HG03159 (cell line): ENCODE measurements at regions not wholly inside any gene's neighbourhood (a gene's known extent, or its start where the extent isn't known, plus 50 kb on each side); places are given as distances from the start of the nearest gene placed in this dataset.
"Not testable (repeated sequence)": the region's sequence is repeated elsewhere in the genome, so short reads cannot be mapped to it uniquely, and the experiment has no call there.

Experiments
- ATAC-seq: cut with Tn5 transposase; IDR thresholded peaks from one replicate; pipeline ENCODE4 v1.9.1; 2021; ENCODE audit warnings: mild to moderate bottlenecking, moderate library complexity; ENCODE audit not compliant: unreplicated experiment

DNA sequence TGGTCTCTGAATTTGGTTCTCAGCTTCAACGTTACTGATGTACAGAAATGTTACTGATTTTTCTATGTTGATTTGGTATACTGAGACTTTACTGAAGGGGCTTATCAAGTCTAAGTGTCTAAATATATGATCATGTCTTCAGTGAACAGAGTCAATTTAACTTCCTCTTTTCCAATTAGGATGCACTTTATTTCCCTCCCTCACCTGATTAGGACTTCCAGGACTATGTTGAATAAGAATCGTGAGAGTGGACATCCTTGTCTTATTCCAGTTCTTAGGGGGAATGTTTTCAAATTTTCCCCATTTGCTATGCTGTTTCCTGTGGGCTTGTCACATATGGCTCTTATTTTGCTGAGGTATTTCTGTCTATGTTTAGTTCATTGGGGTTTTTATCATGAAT lies 349.5 kb downstream of the PRR16 start:
- ATAC-seq: no peak

DNA sequence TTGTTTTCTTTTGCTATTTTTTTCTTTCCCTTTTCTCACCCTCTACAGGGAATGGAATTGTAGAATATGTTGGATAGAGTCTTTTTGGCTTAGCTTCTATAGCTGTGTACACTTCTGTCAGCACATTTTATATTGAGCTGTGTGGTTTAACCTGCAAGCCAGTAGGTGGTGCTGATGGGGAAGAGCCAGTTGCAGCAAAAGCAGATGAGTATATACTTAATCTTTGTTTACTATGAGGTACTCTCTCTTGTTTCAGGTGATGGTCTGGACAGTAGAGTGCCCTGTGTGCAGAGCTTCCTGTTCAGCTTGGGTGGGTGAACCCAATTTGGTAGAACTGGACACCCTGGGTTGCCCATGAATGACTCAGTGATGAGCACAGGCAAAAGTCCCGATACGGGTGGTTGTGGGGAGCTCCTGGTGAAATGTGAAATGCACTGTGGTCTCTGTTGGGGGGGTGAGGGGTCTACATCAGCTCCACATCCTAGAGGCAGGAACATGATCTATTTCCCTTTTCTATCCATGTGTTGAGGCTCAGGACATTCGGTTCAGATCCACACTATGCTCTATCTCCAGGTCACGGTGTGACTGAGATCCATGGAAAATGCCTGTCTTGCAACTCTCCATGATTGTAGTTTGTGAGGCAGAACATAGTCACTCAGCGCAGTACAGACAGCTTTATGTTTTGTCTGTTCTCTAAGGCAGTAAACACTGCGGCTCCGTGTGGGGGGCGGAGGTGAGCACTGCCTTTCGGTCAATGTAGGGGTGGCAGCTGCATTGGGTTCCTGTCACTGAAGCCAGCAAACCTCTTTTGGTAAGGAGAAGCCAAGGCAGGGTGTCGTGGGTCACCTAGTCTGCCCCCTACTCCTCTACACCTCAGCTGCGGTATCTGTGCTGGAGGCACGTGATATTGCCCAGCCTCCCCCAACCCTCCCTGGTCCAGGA lies 353.2 kb downstream of the PRR16 start:
- no peak for ATAC-seq

DNA sequence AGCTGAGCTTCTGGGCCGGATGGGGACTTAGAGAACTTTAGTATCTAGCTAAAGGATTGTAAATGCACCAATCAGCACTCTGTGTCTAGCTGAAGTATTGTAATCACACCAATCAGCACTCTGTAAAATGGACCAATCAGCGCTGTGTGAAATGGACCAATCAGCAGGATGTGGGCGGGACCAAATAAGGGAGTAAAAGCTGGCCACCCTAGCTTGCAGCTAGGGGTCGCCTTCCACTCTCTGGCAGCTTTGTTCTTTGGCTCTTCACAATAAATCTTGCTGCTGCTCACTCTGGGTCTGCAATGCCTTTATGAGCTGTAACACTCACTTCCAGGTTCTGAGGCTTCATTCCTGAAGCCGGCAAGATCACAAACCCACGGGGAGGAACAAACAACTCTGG lies 354.0 kb downstream of the PRR16 start:
- ATAC-seq: no peak

DNA sequence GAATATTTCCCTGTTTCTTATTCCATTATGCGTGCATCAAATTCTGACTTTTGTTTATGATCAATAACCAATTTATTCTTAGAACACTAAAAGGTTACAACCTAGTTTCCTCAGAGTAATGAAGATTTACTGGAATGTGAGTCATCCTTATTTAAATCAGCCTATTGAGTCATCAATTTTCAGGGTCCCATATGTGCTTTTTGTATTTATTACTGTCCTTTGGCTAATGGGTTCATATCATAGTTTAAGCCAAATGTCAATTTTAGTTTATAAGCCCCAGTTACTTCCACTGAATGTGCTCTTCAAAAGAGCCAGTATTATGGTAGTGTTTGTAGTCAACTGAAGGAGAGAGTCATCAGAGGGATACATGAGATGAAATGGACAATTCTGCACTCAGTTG lies 359.2 kb downstream of the PRR16 start:
- no peak for ATAC-seq

DNA sequence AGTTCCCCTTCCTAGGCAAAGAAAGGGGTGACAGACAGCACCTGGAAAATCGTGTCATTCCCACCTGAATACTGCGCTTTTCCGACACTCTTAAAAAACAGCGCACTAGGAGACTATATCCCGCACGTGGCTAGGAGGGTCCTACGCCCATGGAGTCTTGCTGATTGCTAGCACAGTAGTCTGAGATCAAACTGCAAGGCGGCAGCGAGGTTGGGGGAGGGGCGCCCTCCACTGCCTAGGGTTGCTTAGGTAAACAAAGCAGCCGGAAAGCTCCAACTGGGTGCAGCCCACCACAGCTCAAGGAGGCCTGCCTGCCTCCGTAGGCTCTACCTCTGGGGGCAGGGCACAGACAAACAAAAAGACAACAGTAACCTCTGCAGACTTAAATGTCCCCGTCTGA lies 367.5 kb downstream of the PRR16 start:
- not testable (repeated sequence) for ATAC-seq

DNA sequence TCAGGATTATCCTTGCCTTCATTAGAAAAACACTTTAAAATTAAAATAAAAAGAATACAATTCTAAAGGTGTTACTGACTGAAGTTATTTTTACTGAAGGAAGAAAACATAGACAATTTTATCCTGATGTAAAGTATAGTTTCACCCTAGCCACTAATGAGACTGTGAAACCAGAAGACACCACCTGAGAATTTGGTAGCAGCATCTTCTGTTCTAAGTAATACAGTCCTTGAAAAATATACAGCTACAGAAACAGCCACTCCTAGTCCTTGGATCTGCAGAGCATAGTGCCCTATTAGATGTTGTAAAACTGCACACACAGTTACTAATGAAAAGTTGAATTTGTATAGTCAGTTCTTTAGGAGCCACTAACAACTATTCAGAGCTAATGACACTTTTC lies 377.7 kb downstream of the PRR16 start:
- ATAC-seq: no peak

DNA sequence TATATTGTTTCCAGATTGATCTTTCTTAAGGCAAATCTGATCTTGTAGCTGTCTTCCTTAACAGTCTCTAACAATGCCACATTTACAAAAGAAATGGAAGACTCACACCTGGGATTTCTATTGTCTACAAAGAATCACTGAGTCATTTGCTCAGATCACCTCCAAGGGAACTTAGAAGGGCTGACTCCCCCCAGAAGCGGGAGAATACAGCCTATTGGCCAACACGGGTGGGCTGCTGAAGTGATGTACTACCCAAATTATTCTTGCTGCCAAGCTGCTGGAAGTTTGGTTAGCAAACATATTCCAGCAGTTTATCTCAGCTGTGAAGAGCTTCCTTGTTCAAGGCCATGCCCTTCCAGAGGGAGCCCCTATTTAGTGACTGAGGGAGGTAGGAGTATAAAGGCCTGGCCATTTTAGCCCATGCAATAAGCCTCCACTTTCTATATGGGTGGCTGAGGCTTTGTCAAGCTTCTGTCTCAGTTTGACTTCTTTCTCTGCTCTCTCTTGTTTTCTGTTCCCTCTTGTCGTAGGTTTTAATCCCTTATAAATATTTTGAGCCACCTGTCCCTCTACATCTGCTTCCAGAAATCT lies 379.4 kb downstream of the PRR16 start:
- ATAC-seq: no peak

DNA sequence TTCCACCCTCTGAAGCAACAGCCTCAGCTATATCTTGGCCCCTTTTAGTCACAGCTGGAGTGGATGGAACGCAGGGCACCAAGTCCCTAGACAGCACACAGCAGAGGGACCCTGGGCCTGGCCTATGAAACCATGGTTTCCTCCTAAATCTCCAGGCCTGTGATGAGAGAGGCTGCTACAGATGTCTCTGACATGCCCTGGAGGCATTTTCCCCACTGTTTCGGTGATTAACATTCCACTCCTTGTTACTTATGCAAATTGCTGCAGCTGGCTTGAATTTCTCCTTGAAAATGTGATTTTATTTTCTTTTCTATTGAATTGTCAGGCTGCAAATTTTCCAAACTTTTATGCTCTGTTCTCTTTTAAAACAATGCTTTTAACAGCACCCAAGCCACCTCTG lies 384.8 kb downstream of the PRR16 start:
- no peak for ATAC-seq

DNA sequence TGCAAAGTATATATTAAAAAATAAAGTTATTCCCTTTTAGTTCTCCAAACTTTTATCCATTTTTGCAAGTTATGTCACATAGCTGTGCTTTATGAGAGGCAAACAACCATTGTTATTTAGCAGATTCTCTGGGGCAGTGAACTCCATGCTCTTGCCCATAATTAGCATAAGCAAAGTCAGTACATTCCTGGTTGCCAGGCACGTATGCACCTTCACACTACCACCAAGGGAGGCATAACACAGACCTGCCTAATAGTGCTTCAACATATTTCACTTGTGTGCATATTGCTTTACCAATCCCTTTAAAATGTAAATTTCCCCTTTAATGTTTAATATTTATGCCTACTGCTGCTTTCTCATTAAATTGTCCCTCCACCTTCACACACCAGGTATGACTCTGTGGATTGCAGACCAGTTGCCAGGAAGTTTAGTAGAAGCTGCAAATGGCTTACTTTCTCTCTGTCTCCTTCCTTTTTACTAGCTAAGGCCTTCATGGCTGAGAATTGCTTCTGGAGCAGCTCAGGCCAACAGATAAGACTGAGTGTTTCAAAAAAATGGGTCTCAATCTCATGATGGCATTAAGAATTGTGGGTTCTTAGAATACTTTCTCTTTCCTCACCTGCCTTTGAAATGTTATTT lies 388.2 kb downstream of the PRR16 start:
- no peak for ATAC-seq

DNA sequence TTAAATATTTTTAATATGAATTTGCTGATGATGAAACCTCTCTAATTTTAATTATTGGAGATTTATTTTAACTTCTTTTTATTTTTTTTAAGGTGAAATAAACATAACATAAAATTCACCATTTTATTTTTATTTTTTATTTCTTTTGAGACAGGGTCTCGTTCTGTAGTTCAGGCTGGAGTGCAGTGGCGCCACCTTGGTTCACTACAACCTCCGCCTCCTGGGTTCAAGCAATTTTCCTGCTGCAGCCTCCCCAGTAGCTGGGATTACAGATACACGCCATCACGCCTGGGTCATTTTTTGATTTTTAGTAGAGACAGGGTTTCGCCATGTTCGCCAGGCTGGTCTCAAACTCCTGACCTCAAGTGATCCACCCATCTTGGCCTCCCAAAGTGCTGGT lies 402.9 kb downstream of the PRR16 start:
- no peak for ATAC-seq

DNA sequence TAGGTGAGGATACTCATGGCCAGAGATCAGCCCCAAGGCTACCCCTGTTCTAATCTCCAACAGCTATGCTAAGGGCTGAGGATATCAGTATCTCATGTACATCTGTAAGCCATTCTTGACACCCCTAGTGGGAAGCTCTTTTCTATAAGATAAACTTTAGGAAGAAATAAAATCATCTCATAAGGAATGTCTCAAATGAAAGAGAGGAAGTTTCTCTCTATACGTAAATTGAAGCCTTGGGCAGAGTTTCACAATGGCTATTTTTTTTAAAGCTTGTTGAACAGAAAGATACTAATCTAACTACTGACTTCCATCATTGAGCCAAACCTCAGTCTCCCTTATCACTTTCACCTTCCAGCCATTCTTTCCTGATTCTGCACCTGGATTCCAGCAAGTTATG lies 405.7 kb downstream of the PRR16 start:
- ATAC-seq: no peak

DNA sequence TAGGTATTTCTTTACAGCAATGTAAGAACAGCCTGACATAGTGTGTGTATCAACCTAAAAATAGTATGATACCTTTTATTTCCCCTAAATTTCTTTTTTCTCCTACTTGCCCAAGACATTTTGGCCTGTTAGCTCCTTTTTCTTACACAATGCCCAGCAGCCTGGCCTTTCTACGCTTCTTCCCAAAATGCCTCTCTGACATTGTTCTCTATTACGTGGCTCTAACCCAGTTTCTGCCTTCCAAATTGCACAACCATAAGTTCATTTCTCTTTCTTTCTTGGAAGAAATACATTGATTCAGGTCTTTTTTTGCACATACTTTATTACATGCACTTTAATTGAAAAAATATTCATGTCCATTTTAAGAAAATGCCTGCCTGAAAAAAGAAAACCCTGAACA lies 408.2 kb downstream of the PRR16 start:
- no peak for ATAC-seq

DNA sequence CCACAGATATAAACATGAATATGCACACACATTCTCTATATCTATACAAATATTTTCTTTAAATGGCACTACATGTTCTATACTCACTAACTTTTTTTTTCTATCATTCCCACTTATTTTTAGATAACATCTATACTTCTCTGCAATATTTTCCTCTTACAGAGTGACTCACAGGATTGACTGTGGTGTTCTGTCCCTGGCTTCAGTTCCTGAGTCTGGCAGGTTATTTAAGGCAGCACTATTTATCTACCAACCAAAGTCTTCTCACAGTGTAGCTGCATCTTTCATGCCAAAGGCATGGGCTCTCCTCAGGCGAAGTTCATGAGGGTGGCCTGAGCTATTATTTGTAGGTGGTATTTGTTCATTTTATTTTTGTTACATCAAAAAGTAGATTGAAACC lies 409.0 kb downstream of the PRR16 start:
- ATAC-seq: no peak

DNA sequence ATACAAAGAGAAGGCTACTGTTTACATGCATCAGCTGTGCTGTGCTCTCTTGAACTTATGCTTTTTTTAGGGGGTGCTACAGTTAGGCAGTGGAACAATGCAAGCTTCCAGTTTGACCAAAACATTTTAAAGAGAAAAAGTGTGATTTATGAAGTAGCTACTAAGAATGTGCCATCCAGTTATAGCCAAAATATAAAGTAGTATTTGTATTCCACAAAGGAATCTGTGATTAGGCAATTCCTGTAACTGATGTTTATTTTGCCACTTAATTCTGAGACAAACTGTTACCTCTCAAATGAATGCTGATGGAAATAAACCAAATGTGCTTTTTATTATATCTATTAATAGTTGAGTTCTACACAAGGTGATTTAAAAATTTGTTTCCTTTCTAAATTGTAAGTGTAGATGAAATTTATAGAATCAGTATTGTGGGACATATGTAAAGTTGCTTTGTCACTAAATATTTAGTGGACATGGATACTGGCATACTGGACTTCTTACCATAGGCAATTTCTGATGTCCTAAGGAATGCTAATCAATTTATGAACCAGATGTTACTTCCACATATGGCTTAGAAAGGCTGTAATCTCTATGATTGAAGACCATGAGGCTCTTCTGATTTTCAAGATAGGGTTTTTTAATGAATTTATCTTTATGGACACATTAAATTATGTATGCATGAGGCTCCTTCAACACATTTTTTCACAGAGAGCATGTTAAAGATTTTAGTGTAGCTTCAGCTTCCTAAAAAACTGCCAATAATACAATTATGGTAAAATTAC lies 410.2 kb downstream of the PRR16 start:
- no peak for ATAC-seq

DNA sequence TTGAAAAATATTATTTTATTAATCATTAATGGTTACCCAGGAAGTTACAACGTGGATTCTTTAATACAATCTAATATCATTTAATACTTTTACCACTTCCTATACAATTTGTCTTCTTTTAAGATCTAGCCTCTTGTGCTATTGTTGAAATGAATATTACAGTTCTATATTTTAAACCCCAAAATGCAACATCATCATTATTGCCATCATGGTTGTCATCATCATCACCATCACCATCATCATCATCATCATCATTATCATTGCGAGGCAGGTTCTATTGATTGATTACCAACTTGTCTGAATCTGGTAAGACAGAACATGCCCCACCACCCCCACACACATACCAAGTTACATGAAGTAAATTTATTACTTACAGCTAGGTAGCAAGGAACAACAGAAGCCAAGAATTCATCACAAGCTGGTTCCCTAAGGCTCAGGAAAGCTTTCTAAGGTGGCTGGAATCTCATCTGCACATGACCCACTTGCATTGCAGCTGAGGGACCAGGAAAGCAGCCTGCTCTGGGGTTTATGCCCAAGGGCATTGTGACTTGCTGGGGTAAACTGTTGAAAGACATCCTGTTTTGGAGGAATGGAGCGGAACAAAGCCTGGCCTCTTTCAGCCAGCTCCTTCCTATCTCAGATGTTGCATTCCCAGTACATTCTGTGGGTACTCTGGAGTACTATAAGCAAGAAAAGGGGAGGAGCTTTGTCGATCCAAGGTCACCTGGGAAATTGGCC lies 418.1 kb downstream of the PRR16 start:
- no peak for ATAC-seq

DNA sequence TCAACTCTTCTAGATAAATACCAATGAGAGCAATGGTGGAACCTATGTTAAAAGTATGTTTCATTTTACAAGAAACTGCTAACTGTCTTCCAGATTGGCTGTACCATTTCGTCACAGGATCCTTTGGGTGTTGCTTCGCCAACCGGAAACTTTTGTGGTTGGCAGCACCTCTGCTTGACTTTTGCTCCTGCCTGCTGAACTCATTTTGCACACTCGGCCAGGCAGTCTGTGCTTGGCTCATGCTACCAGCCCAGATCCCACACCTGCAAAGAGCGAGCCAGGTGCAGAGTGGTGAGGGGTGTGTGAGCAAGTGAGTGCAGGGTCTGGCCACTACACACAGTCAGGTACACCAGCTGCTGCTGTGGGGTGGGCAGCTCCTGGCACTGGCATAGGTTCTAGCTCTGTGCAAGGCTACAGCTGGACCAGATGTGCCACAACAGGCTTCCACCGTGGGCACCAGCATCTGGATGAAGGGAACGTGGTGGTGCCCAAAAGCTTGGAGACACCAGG lies 422.3 kb downstream of the PRR16 start:
- ATAC-seq: no peak

DNA sequence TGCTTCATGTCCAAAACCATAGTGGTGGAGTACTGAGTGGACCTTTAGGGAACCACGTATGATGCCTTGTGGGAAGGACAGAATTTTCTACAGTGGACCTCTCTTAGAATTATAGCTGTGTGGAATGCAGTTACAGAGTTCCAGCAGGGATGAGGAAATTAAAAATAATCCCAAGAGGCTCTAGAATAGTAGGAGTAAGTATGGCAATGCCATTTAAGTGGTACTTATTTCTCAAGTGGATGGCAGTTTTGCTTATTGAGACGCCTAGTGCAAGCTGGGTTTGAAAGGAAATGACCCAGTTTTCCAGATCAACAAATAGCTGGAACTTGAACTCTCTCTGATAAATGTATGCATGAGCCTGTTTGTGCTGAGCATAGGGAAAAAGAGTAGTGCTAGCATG lies 431.6 kb downstream of the PRR16 start:
- ATAC-seq: no peak

DNA sequence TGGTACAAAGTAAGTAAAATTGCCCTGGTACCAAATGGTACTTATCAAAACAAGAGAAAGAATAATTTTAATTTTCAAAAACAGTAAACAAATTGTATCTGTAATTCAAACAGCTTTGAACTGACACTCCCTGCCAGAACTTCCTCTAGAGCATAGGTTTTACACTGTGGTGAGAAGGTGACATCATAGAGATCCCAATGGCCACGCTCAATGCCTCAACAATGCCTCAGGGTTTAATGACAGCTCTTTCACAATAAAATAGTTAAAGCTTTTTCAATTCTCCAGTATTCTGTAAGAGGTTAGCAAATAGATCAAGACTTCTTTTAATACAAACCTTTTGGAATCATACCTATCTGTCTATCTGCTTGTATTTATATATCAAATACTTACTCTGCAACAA lies 437.1 kb downstream of the PRR16 start:
- no peak for ATAC-seq

DNA sequence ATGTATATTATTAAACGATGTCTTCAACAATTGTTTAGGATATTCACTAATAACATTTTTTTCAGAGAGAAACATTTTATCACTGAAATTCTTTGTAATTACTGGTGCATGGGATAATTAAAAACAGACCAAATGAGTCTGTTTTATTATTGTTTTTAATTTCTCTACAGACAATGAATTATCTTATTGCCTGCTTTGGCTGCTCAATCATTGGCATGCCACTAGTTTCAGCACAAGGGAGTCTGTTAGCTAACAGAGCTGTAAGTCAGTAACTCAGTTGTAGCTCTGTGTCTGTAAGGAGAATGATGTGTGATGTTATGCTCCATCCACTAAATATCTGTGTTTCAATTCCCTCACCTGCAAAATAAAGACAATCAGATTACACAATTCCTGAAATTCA lies 443.9 kb downstream of the PRR16 start:
- no peak for ATAC-seq

DNA sequence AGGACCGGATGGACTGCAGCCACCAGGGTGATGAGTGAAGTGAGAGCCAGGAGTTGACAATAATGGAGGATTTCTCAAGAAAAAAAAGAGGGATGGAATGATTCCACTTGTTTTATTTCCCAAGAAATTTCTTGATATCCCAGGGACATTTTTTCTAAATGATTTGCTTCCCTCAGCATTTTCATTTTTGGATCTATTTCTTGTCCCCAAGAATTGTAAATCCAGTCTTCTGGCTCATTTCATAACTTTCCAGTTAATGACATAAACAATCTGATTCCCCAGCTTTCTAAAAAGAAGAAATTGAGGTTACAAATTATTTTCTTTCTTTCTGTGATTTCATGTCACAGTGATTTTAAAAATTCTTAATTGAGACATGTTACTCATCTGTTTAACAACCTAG lies 446.5 kb downstream of the PRR16 start:
- no peak for ATAC-seq
